ENCODE measurements at regions not wholly inside any gene's neighbourhood (a gene's known extent, or its start where the extent isn't known, plus 50 kb on each side); places are given as distances from the start of the nearest gene placed in this dataset.

DNA sequence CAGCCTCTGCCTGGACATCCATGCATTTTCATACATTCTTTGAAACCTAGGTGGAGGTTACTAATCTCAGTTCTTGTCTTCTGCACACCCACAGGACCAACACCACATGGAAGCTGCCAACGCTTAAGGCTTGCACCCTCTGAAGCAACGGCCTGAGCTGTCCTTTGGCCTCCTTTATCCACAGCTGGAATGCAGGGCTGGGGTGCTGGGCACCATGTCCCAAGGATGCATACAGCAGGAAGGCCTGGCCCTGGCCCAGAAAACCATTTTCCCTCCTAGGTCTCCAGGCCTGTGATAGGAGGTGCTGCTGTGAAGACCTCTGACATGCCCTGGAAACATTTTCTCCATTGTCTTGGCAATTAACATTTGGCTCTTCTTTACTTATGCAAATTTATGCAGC is 1168.6 kb downstream of the KCNT2 start:
- Histone ChIP-seq H3K27me3 (ENCODE audit: control insufficient read depth in 2 of 2, insufficient read depth in 2 of 2, low read length in 2 of 2) (no peaks in the 10 kb centered on the region), H3K9me1 (ENCODE audit: control insufficient read depth, insufficient read depth, low read length) (no peaks in the 10 kb centered on the region), H3K4me3 (no peak overlapping the region), H3K4me2 (ENCODE audit: insufficient read depth, low read length) (no peak overlapping the region), H3K9me3 (replicated peaks; ENCODE audit: control insufficient read depth, insufficient read depth, low read depth, low read length) (no peaks in the 10 kb centered on the region; the same call in 1 of the 2 replicates), H3K79me2 (ENCODE audit: control insufficient read depth, insufficient read depth, low read length) (no peaks in the 10 kb centered on the region), H3K4me1 (replicated peaks in 1 of 2; ENCODE audit: control insufficient read depth in 2 of 2, insufficient read depth in 2 of 2, low read length in 2 of 2) (no peaks in the 10 kb centered on the region), H2AFZ (ENCODE audit: low read depth, low read length) (no peak overlapping the region), H3K36me3 (ENCODE audit: control insufficient read depth, insufficient read depth, low read length) (no peaks in the 10 kb centered on the region), H3K27ac (ENCODE audit: extremely low read depth, low read depth, low read length) (no peak overlapping the region), H3K9ac (ENCODE audit: insufficient read depth in 1 of 2, low read depth in 2 of 2, low read length in 2 of 2) (no peak overlapping the region), H4K20me1 (replicated peaks; ENCODE audit: control insufficient read depth, insufficient read depth, low read length) (no peaks in the 10 kb centered on the region)
- POLR2A ChIA-PET: no interaction called here
- DNase-seq (ENCODE audit: extremely low read depth in 1 of 4, low spot score in 3 of 4) (no peak), FAIRE-seq (no peak), ATAC-seq (no peak)
- in situ Hi-C loops (cut with MboI): no loop called here
- CTCF ChIA-PET (ENCODE audit: low intra/inter-chr PET ratio): no interaction called here
- no peak for TF ChIP-seq PHF21A (IDR thresholded peaks at IDR 0.05; ENCODE audit: borderline replicate concordance, low read depth)
- TF ChIP-seq RB1 (IDR thresholded peaks at IDR 0.05; ENCODE audit: low read depth): no peak
- no peak for TF ChIP-seq GABPB1 (CRISPR knock-in tag; IDR thresholded peaks at IDR 0.05)
- TF ChIP-seq, protein P1, sequence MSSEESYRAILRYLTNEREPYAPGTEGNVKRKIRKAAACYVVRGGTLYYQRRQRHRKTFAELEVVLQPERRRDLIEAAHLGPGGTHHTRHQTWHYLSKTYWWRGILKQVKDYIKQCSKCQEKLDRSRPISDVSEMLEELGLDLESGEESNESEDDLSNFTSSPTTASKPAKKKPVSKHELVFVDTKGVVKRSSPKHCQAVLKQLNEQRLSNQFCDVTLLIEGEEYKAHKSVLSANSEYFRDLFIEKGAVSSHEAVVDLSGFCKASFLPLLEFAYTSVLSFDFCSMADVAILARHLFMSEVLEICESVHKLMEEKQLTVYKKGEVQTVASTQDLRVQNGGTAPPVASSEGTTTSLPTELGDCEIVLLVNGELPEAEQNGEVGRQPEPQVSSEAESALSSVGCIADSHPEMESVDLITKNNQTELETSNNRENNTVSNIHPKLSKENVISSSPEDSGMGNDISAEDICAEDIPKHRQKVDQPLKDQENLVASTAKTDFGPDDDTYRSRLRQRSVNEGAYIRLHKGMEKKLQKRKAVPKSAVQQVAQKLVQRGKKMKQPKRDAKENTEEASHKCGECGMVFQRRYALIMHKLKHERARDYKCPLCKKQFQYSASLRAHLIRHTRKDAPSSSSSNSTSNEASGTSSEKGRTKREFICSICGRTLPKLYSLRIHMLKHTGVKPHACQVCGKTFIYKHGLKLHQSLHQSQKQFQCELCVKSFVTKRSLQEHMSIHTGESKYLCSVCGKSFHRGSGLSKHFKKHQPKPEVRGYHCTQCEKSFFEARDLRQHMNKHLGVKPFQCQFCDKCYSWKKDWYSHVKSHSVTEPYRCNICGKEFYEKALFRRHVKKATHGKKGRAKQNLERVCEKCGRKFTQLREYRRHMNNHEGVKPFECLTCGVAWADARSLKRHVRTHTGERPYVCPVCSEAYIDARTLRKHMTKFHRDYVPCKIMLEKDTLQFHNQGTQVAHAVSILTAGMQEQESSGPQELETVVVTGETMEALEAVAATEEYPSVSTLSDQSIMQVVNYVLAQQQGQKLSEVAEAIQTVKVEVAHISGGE (CRISPR knock-in tag; IDR thresholded peaks at IDR 0.05): no peak
- no peak for TF ChIP-seq FOXA3 (CRISPR knock-in tag; conservative IDR thresholded peaks at IDR 0.05 in 1 of 2, IDR thresholded peaks at IDR 0.05 in 1 of 2)
- TF ChIP-seq, protein P2, sequence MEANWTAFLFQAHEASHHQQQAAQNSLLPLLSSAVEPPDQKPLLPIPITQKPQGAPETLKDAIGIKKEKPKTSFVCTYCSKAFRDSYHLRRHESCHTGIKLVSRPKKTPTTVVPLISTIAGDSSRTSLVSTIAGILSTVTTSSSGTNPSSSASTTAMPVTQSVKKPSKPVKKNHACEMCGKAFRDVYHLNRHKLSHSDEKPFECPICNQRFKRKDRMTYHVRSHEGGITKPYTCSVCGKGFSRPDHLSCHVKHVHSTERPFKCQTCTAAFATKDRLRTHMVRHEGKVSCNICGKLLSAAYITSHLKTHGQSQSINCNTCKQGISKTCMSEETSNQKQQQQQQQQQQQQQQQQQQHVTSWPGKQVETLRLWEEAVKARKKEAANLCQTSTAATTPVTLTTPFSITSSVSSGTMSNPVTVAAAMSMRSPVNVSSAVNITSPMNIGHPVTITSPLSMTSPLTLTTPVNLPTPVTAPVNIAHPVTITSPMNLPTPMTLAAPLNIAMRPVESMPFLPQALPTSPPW (CRISPR knock-in tag; IDR thresholded peaks at IDR 0.05): no peak
- TF ChIP-seq CSDE1 (IDR thresholded peaks at IDR 0.05): no peak
- TF ChIP-seq ZFP30 (CRISPR knock-in tag; IDR thresholded peaks at IDR 0.05; ENCODE audit: borderline replicate concordance): no peak
- no peak for TF ChIP-seq THAP12 (CRISPR knock-in tag; IDR thresholded peaks at IDR 0.05)
- TF ChIP-seq, protein P3, sequence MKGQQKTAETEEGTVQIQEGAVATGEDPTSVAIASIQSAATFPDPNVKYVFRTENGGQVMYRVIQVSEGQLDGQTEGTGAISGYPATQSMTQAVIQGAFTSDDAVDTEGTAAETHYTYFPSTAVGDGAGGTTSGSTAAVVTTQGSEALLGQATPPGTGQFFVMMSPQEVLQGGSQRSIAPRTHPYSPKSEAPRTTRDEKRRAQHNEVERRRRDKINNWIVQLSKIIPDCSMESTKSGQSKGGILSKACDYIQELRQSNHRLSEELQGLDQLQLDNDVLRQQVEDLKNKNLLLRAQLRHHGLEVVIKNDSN (CRISPR knock-in tag; IDR thresholded peaks at IDR 0.05): no peak
- TF ChIP-seq CHAMP1 (IDR thresholded peaks at IDR 0.05): no peak
- TF ChIP-seq HDAC6 (IDR thresholded peaks at IDR 0.05; ENCODE audit: low read depth, low read length): no peak
- 0% methylated on average over 2 of the region's 2 CpGs for WGBS (ENCODE audit: insufficient coverage, low coverage, missing lambda C conversion rate)
- intact Hi-C loops (cut with micrococcal nuclease): no loop called here
- BruUV-seq (replicated peaks): no TSS peak

All from K562 (cell line).